ENCODE measurements at regions not wholly inside any gene's neighbourhood (a gene's known extent, or its start where the extent isn't known, plus 50 kb on each side); places are given as distances from the start of the nearest gene placed in this dataset.

DNA sequence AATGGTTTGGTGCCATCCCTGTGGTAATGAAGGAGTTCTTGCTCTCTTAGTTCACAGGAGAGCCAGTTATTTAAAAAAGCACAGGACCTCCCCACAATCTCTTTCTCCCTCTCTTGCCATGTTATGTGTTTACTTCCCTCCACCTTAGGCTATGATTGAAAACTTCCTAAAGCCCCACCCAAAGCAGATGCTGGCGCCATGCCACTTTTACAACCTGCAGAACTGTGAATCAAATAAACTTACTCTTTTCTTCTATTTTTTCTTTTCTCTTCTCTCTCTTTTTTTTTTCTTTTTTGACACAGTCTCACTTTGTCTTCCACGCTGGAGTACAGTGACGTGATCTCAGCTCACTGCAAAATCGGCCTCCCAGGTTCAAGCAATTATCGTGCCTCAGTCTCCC is 508.4 kb upstream of the EPHA7 start:
- TF ChIP-seq CTCF (optimal IDR thresholded peaks at IDR 0.05 in 1 of 3, IDR thresholded peaks at IDR 0.05 in 1 of 3, conservative IDR thresholded peaks at IDR 0.05 in 1 of 3; ENCODE audit: extremely low read depth in 1 of 3, insufficient read depth in 2 of 3, low read length in 3 of 3) (no peak), EZH2 (IDR thresholded peaks at IDR 0.05; ENCODE audit: low read length) (no peak)
